ENCODE measurements at regions not wholly inside any gene's neighbourhood (a gene's known extent, or its start where the extent isn't known, plus 50 kb on each side); places are given as distances from the start of the nearest gene placed in this dataset.
A peak's percentile ranks its signal among the peaks of the same experiment; 100 is the strongest.

DNA sequence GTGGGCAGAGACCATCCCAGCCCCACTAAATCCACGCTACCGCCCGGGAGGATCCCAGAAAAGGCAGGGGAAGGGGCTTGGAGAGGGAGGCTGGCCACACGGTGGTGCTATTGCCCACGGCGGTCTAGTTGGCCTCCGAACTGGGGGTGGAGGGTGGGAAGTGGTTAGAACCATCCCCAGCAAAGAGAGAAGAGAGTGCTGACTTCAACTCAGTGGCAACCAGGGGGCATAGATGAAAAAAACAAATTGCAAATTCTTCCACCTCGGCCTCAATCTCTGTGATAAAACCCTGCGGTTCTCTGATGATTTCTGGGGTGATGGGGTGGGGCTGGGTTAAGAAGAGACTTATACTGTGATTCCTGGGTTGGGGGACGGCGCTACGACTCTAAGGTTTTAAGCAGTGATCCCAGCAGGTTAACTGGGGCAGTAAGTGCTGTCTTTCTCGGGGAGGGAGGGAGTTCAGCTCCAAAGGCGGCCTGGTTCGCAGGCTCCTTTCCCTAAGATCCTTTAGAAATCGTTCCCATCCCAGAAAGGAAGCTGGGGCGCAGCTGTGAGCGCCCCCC is 154.5 kb upstream of the LYZL2 start:
- TF ChIP-seq REST (IDR thresholded peaks at IDR 0.05; ENCODE audit: borderline replicate concordance in 1 of 2, low read depth in 1 of 2, low read length in 2 of 2): no peak
- no peak for TF ChIP-seq SRF (IDR thresholded peaks at IDR 0.05; ENCODE audit: low read depth, low read length)
- no peak for TF ChIP-seq EP300 (IDR thresholded peaks at IDR 0.05; ENCODE audit: low read depth in 2 of 2, low read length in 2 of 2)
- no peak for TF ChIP-seq EP300 (CRISPR knock-in tag; IDR thresholded peaks at IDR 0.05; ENCODE audit: borderline replicate concordance)
- TF ChIP-seq, protein P1, sequence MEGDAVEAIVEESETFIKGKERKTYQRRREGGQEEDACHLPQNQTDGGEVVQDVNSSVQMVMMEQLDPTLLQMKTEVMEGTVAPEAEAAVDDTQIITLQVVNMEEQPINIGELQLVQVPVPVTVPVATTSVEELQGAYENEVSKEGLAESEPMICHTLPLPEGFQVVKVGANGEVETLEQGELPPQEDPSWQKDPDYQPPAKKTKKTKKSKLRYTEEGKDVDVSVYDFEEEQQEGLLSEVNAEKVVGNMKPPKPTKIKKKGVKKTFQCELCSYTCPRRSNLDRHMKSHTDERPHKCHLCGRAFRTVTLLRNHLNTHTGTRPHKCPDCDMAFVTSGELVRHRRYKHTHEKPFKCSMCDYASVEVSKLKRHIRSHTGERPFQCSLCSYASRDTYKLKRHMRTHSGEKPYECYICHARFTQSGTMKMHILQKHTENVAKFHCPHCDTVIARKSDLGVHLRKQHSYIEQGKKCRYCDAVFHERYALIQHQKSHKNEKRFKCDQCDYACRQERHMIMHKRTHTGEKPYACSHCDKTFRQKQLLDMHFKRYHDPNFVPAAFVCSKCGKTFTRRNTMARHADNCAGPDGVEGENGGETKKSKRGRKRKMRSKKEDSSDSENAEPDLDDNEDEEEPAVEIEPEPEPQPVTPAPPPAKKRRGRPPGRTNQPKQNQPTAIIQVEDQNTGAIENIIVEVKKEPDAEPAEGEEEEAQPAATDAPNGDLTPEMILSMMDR (CRISPR knock-in tag; IDR thresholded peaks at IDR 0.05): peak; percentile 86
- TF ChIP-seq MED13 (CRISPR knock-in tag; IDR thresholded peaks at IDR 0.05): no peak
- TF ChIP-seq ZSCAN20 (CRISPR knock-in tag; IDR thresholded peaks at IDR 0.05; ENCODE audit: borderline replicate concordance): no peak
- TF ChIP-seq, protein P2, sequence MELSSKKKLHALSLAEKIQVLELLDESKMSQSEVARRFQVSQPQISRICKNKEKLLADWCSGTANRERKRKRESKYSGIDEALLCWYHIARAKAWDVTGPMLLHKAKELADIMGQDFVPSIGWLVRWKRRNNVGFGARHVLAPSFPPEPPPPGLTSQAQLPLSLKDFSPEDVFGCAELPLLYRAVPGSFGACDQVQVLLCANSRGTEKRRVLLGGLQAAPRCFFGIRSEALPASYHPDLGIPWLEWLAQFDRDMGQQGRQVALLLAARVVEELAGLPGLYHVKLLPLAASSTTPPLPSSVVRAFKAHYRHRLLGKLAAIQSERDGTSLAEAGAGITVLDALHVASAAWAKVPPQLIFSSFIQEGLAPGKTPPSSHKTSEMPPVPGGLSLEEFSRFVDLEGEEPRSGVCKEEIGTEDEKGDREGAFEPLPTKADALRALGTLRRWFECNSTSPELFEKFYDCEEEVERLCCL (CRISPR knock-in tag; IDR thresholded peaks at IDR 0.05; ENCODE audit: borderline replicate concordance): no peak
- TF ChIP-seq, protein P3, sequence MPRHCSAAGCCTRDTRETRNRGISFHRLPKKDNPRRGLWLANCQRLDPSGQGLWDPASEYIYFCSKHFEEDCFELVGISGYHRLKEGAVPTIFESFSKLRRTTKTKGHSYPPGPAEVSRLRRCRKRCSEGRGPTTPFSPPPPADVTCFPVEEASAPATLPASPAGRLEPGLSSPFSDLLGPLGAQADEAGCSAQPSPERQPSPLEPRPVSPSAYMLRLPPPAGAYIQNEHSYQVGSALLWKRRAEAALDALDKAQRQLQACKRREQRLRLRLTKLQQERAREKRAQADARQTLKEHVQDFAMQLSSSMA (CRISPR knock-in tag; IDR thresholded peaks at IDR 0.05): no peak
- TF ChIP-seq ATRX (CRISPR knock-in tag; IDR thresholded peaks at IDR 0.05; ENCODE audit: borderline replicate concordance): no peak
- no peak for TF ChIP-seq AKAP8 (CRISPR knock-in tag; IDR thresholded peaks at IDR 0.05)

Measured in HepG2 (cell line).